H1 (cell line): ENCODE measurements at regions not wholly inside any gene's neighbourhood (a gene's known extent, or its start where the extent isn't known, plus 50 kb on each side); places are given as distances from the start of the nearest gene placed in this dataset.

Source experiments
- CTCF ChIA-PET: fragments of 300-600 bp; sonication (Branson Sonifier 250); formaldehyde crosslinking; loops from one replicate; lab custom pipeline; 2021; ENCODE audit not compliant: partially characterized antibody; lab: Charles Lee
- POLR2A ChIA-PET: fragments of 300-600 bp; sonication (Branson Sonifier 250); formaldehyde crosslinking; loops from one replicate; lab custom pipeline; 2021; ENCODE audit warnings: inconsistent platforms; ENCODE audit not compliant: partially characterized antibody; lab: Charles Lee
- DNase-seq, 2 experiments: peaks; one replicate each; pipeline versions ENCODE4 v3.0.0 to v3.0.0-alpha.2; 2010 to 2022; ENCODE audit warnings: low spot score in 2 of 2, low read depth in 1 of 2, mixed read lengths in 1 of 2
- FAIRE-seq: peaks from 2 replicates; lab custom pipeline; 2011; peaks lifted over from hg19 to GRCh38; lab: Jason Lieb, UNC
- H2AFZ ChIP-seq: 2 replicates; pipeline ENCODE4 v1.8.1; 2012; ENCODE audit warnings: low read length, inconsistent platforms
- H2AK5ac ChIP-seq: 2 replicates; pipeline ENCODE4 v1.6.1; 2013; ENCODE audit warnings: low read depth, low read length
- H2BK120ac ChIP-seq: replicated peaks from 2 replicates; pipeline ENCODE3; 2013; ENCODE audit warnings: low read depth, low read length, inconsistent platforms
- H2BK12ac ChIP-seq: 2 replicates; pipeline ENCODE4 v1.6.1; 2013; ENCODE audit warnings: low read depth, low read length
- H2BK15ac ChIP-seq: 2 replicates; pipeline ENCODE4 v1.6.1; 2013; ENCODE audit warnings: low read length
- H2BK20ac ChIP-seq: 2 replicates; pipeline ENCODE4 v1.6.1; 2013; ENCODE audit warnings: low read length
- H2BK5ac ChIP-seq: 2 replicates; pipeline ENCODE4 v1.6.1; 2013; ENCODE audit warnings: low read depth, low read length
- H3K14ac ChIP-seq: 2 replicates; pipeline ENCODE4 v1.6.1; 2013; ENCODE audit warnings: inconsistent platforms; ENCODE audit not compliant: insufficient read length
- H3K18ac ChIP-seq: 2 replicates; pipeline ENCODE4 v1.6.1; 2013; ENCODE audit warnings: low read length; ENCODE audit errors: extremely low read depth
- H3K23ac ChIP-seq: 2 replicates; pipeline ENCODE4 v1.6.1; 2013; ENCODE audit warnings: inconsistent platforms; ENCODE audit not compliant: insufficient read length
- H3K23me2 ChIP-seq: 2 replicates; pipeline ENCODE4 v1.6.1; 2013; ENCODE audit warnings: low read depth, low read length
- H3K27ac ChIP-seq: 2 replicates; pipeline ENCODE4 v1.6.1; 2011; ENCODE audit warnings: low read depth, low read length, inconsistent platforms
- H3K27me3 ChIP-seq, 4 experiments: replicated peaks in 1 of 4; 1 replicate in 1 of 4; 2 replicates in 3 of 4; pipeline versions ENCODE4 v1.6.1 to v1.8.1; 2011 to 2013; ENCODE audit warnings: low read length in 3 of 4, mild to moderate bottlenecking in 3 of 4, inconsistent platforms in 2 of 4, mixed read lengths in 2 of 4, moderate library complexity in 1 of 4; ENCODE audit not compliant: control insufficient read depth in 3 of 4, insufficient read depth in 3 of 4; ENCODE audit errors: extremely low read depth in 1 of 4
- H3K36me3 ChIP-seq, 4 experiments: 2 replicates each; pipeline versions ENCODE4 v1.6.1 to v1.8.1; 2011 to 2013; ENCODE audit warnings: mild to moderate bottlenecking in 4 of 4, low read length in 3 of 4, moderate library complexity in 2 of 4, control low read depth in 1 of 4, inconsistent platforms in 1 of 4; ENCODE audit not compliant: insufficient read depth in 4 of 4, control insufficient read depth in 2 of 4
- H3K4ac ChIP-seq: replicated peaks from 2 replicates; pipeline ENCODE3; 2013; ENCODE audit warnings: low read length, low read depth, mixed read lengths, inconsistent platforms; ENCODE audit not compliant: insufficient read length
- H3K4me1 ChIP-seq, 4 experiments: replicated peaks in 1 of 4; 1 replicate in 1 of 4; 2 replicates in 3 of 4; pipeline versions ENCODE4 v1.6.1 to v1.8.1; 2011 to 2013; ENCODE audit warnings: low read length in 3 of 4, inconsistent platforms in 2 of 4, mixed read lengths in 1 of 4; ENCODE audit not compliant: insufficient read depth in 4 of 4, control insufficient read depth in 3 of 4
- H3K4me2 ChIP-seq, 2 experiments: 2 replicates each; pipeline versions ENCODE4 v1.6.1 to v1.8.1; 2011 to 2013; ENCODE audit warnings: low read depth in 2 of 2, low read length in 2 of 2, control low read depth in 1 of 2, inconsistent platforms in 1 of 2, mild to moderate bottlenecking in 1 of 2; ENCODE audit not compliant: insufficient read depth in 1 of 2
- H3K4me3 ChIP-seq, 4 experiments: fragments of 200-600, 300-600 bp in 1 of 4; sonication (generic), shearing (Covaris generic), sonication (Bioruptor Twin) in 1 of 4; 2 replicates each; pipeline versions ENCODE4 v1.5.1 to v1.8.1; 2011 to 2016; ENCODE audit warnings: low read length in 4 of 4, low read depth in 3 of 4, control low read depth in 2 of 4, inconsistent platforms in 2 of 4, mild to moderate bottlenecking in 2 of 4, mixed read lengths in 1 of 4, moderate library complexity in 1 of 4; ENCODE audit not compliant: insufficient read depth in 2 of 4; ENCODE audit errors: extremely low read depth in 1 of 4
- H3K56ac ChIP-seq: replicated peaks from 2 replicates; pipeline ENCODE3; 2013; ENCODE audit warnings: low read depth, mild to moderate bottlenecking, mixed read lengths, low read length, inconsistent platforms; ENCODE audit not compliant: insufficient read length
- H3K79me1 ChIP-seq: 2 replicates; pipeline ENCODE4 v1.6.1; 2013; ENCODE audit warnings: low read depth, low read length, control low read depth
- H3K79me2 ChIP-seq, 2 experiments: 2 replicates each; pipeline versions ENCODE4 v1.6.1 to v1.8.1; 2012 to 2013; ENCODE audit warnings: low read length in 2 of 2, mild to moderate bottlenecking in 2 of 2, inconsistent platforms in 1 of 2; ENCODE audit not compliant: insufficient read depth in 2 of 2, control insufficient read depth in 1 of 2
- H3K9ac ChIP-seq, 4 experiments: replicated peaks in 1 of 4; 1 replicate in 1 of 4; 2 replicates in 3 of 4; pipeline versions ENCODE4 v1.6.1 to v1.8.1; 2011 to 2013; ENCODE audit warnings: low read depth in 3 of 4, low read length in 3 of 4, control low read depth in 2 of 4, mild to moderate bottlenecking in 2 of 4, moderate library complexity in 2 of 4, inconsistent platforms in 1 of 4; ENCODE audit errors: extremely low read depth in 1 of 4
- H3K9me3 ChIP-seq, 2 experiments: 2 replicates each; pipeline versions ENCODE4 v1.6.1 to v1.8.1; 2012 to 2013; ENCODE audit warnings: mild to moderate bottlenecking in 2 of 2, moderate library complexity in 2 of 2, control low read depth in 1 of 2, inconsistent platforms in 1 of 2, low read depth in 1 of 2, low read length in 1 of 2, mixed read lengths in 1 of 2; ENCODE audit not compliant: insufficient read depth in 2 of 2
- H4K20me1 ChIP-seq, 2 experiments: replicated peaks in 1 of 2; 2 replicates each; pipeline versions ENCODE3 to v1.8.1; 2011 to 2013; ENCODE audit warnings: inconsistent platforms in 2 of 2, low read length in 2 of 2, mild to moderate bottlenecking in 1 of 2; ENCODE audit not compliant: insufficient read depth in 2 of 2, control insufficient read depth in 1 of 2
- H4K5ac ChIP-seq: 2 replicates; pipeline ENCODE4 v1.6.1; 2013; ENCODE audit warnings: low read length, low read depth, mixed read lengths, inconsistent platforms; ENCODE audit not compliant: insufficient read length
- H4K8ac ChIP-seq: 2 replicates; pipeline ENCODE4 v1.8.0; 2013; ENCODE audit warnings: mild to moderate bottlenecking, moderate library complexity, low read length, inconsistent platforms; ENCODE audit not compliant: insufficient read depth; ENCODE audit errors: extremely low read depth
- H4K91ac ChIP-seq: replicated peaks from 2 replicates; pipeline ENCODE3; 2013; ENCODE audit warnings: low read length, mixed read lengths, inconsistent platforms; ENCODE audit not compliant: insufficient read length
- BACH1 ChIP-seq: IDR thresholded peaks from 2 replicates; pipeline ENCODE4 v1.6.1; 2012; ENCODE audit warnings: low read length, improper control_type of control experiment
- CTBP2 ChIP-seq: IDR thresholded peaks from 2 replicates; pipeline ENCODE4 v1.7.0; 2011; ENCODE audit warnings: borderline replicate concordance, mild to moderate bottlenecking, moderate library complexity, mixed read lengths, low read length; ENCODE audit not compliant: insufficient read depth, insufficient read length
- GABPA ChIP-seq: IDR thresholded peaks from 2 replicates; pipeline ENCODE4 v1.6.1; 2011; ENCODE audit warnings: mild to moderate bottlenecking, low read length, moderate library complexity, borderline replicate concordance; ENCODE audit not compliant: insufficient read depth
- HDAC2 ChIP-seq, 2 experiments: fragments of 300-600 bp in 1 of 2; sonication (generic) in 1 of 2; IDR thresholded peaks; 2 replicates each; pipeline ENCODE4 v1.6.1; 2011 to 2012; ENCODE audit warnings: low read depth in 2 of 2, low read length in 2 of 2, mild to moderate bottlenecking in 2 of 2, moderate library complexity in 2 of 2, borderline replicate concordance in 1 of 2, inconsistent platforms in 1 of 2
- KDM4A ChIP-seq: IDR thresholded peaks from one replicate; pipeline ENCODE4 v1.7.1; 2012; ENCODE audit warnings: low read depth, mild to moderate bottlenecking, moderate library complexity, low read length, inconsistent platforms; ENCODE audit not compliant: severe bottlenecking
- RNF2 ChIP-seq: fragments of 200-900, 300-1000 bp; sonication (generic); IDR thresholded peaks from 2 replicates; pipeline ENCODE4 v1.7.1; 2016; ENCODE audit warnings: borderline replicate concordance, low read depth, mild to moderate bottlenecking, antibody characterized with exemption, low read length; ENCODE audit not compliant: poor library complexity, severe bottlenecking; ENCODE audit errors: missing control alignments
- SAP30 ChIP-seq: fragments of 300-600 bp; sonication (generic); IDR thresholded peaks from 2 replicates; pipeline ENCODE4 v1.7.1; 2012; ENCODE audit warnings: low read length, moderate library complexity, mild to moderate bottlenecking, inconsistent platforms; ENCODE audit not compliant: insufficient read depth, insufficient replicate concordance
- SP1 ChIP-seq: IDR thresholded peaks from 2 replicates; pipeline ENCODE4 v1.6.1; 2011; ENCODE audit warnings: low read depth, low read length
- SP2 ChIP-seq: IDR thresholded peaks from 2 replicates; pipeline ENCODE4 v1.6.1; 2012; ENCODE audit warnings: mild to moderate bottlenecking, low read length, inconsistent platforms
- SUZ12 ChIP-seq: fragments of 200-600 bp; sonication (generic); IDR thresholded peaks from 2 replicates; pipeline ENCODE4 v1.6.1; 2012; ENCODE audit warnings: mild to moderate bottlenecking, inconsistent platforms, low read length, moderate library complexity, mixed read lengths
- TAF7 ChIP-seq: optimal IDR thresholded peaks from 2 replicates; pipeline ENCODE3; 2011; ENCODE audit warnings: low read depth, mild to moderate bottlenecking, inconsistent platforms, low read length, moderate library complexity, borderline replicate concordance
- WGBS, 2 experiments: shearing (Covaris generic) in 1 of 2; methylation state at CpG; one replicate each; pipeline versions ENCODE4 v1.1.6 to v1.1.7; 2013 to 2015; ENCODE audit warnings: low lambda C conversion rate in 2 of 2, mixed read lengths in 2 of 2, inconsistent platforms in 1 of 2, low coverage in 1 of 2, missing lambda C conversion rate in 1 of 2; ENCODE audit not compliant: insufficient replicate concordance in 2 of 2, insufficient coverage in 1 of 2, insufficient read length in 1 of 2; ENCODE audit errors: extremely low coverage in 1 of 2, missing lambda C conversion rate in 1 of 2; 5-methylcytosine and 5-hydroxymethylcytosine counted together
- TF ChIP-seq, protein P1 (sequence below): IDR thresholded peaks from 2 replicates; pipeline ENCODE4 v1.6.1; 2012; ENCODE audit warnings: low read length, inconsistent platforms

- no peaks in the 10 kb centered on the region for H3K23me2 ChIP-seq
- 69% methylated on average over 2 of the region's 2 CpGs; no CpG with 5 or more reads in 1 of the 2 experiments for WGBS, 2 experiments
- H3K4me1 ChIP-seq = no peaks in the 10 kb centered on the region
- H4K8ac ChIP-seq = no peak overlapping the region
- FAIRE-seq = no peak
- H2BK12ac ChIP-seq = no peak overlapping the region
- no peaks in the 10 kb centered on the region for H3K79me2 ChIP-seq
- no peak overlapping the region for H3K23ac ChIP-seq
- no peak overlapping the region for H3K4me3 ChIP-seq
- H4K91ac ChIP-seq = no peak overlapping the region
- H3K79me1 ChIP-seq = no peaks in the 10 kb centered on the region
- no peaks in the 10 kb centered on the region; a peak in 1 of 8 replicates for H3K36me3 ChIP-seq
- H2BK15ac ChIP-seq = no peak overlapping the region
- H3K27me3 ChIP-seq = no peaks in the 10 kb centered on the region
- no peak overlapping the region for H3K18ac ChIP-seq
- CTCF ChIA-PET = no interaction called here
- H2BK5ac ChIP-seq = no peak overlapping the region
- H2BK20ac ChIP-seq = no peak overlapping the region
- H4K20me1 ChIP-seq = no peaks in the 10 kb centered on the region
- no peak overlapping the region for H3K4me2 ChIP-seq
- no peak overlapping the region for H3K14ac ChIP-seq
- no peak overlapping the region for H3K9ac ChIP-seq
- no peak overlapping the region for H3K56ac ChIP-seq
- DNase-seq = no peak
- no peak overlapping the region for H4K5ac ChIP-seq
- H3K9me3 ChIP-seq = peaks cover 55 to 76% of the 10 kb centered on the region in 2 experiments
- no peak overlapping the region for H3K4ac ChIP-seq
- no peak overlapping the region for H3K27ac ChIP-seq
- POLR2A ChIA-PET = no interaction called here
- H2BK120ac ChIP-seq = no peak overlapping the region
- H2AK5ac ChIP-seq = no peak overlapping the region
- H2AFZ ChIP-seq = no peak overlapping the region
- TF ChIP-seq, protein P1, sequence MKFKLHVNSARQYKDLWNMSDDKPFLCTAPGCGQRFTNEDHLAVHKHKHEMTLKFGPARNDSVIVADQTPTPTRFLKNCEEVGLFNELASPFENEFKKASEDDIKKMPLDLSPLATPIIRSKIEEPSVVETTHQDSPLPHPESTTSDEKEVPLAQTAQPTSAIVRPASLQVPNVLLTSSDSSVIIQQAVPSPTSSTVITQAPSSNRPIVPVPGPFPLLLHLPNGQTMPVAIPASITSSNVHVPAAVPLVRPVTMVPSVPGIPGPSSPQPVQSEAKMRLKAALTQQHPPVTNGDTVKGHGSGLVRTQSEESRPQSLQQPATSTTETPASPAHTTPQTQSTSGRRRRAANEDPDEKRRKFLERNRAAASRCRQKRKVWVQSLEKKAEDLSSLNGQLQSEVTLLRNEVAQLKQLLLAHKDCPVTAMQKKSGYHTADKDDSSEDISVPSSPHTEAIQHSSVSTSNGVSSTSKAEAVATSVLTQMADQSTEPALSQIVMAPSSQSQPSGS = no peak
- TF ChIP-seq CTBP2 (no peak), RNF2 (no peak), SAP30 (no peak), TAF7 (no peak), SP1 (no peak), SP2 (no peak), SUZ12 (no peak), HDAC2 (IDR thresholded peaks at IDR 0.05; ENCODE audit: borderline replicate concordance in 1 of 2, low read depth in 2 of 2, low read length in 2 of 2) (no peak), BACH1 (no peak), KDM4A (no peak), GABPA (no peak)
These were observed 782.9 kb upstream of the TPTE start for GRCh38 chr21:9738527-9738926.
